Cardiac muscle cell (in vitro differentiated cells and primary cell): ENCODE measurements at regions not wholly inside any gene's neighbourhood (a gene's known extent, or its start where the extent isn't known, plus 50 kb on each side); places are given as distances from the start of the nearest gene placed in this dataset.
"Not testable (repeated sequence)": the region's sequence is repeated elsewhere in the genome, so short reads cannot be mapped to it uniquely, and the experiment has no call there.

Experiments
- DNase-seq, 2 donors: peaks; one replicate each; pipeline versions ENCODE4 v3.0.0 to v3.0.0-alpha.2; 2010 to 2017; ENCODE audit warnings: low read depth in 1 of 2, low spot score in 1 of 2
- H3K27ac ChIP-seq: fragments of 200-600 bp; sonication (generic); 2 replicates; pipeline ENCODE4 v1.5.1; 2016
- H3K27me3 ChIP-seq: fragments of 200-600 bp; sonication (generic); 2 replicates; pipeline ENCODE4 v1.6.0; 2016; ENCODE audit warnings: control low read depth
- H3K36me3 ChIP-seq: fragments of 200-600 bp; sonication (generic); 2 replicates; pipeline ENCODE4 v1.5.1; 2016; ENCODE audit warnings: control low read depth
- H3K4me1 ChIP-seq: fragments of 200-600 bp; sonication (generic); 2 replicates; pipeline ENCODE4 v1.8.1; 2017; ENCODE audit warnings: low read depth, mild to moderate bottlenecking, mixed run types
- H3K4me3 ChIP-seq: fragments of 200-600 bp; sonication (generic); 2 replicates; pipeline ENCODE4 v1.5.1; 2016; ENCODE audit warnings: mild to moderate bottlenecking
- H3K9me3 ChIP-seq: fragments of 200-600 bp; sonication (generic); 2 replicates; pipeline ENCODE4 v1.5.1; 2017; ENCODE audit warnings: low read depth, mild to moderate bottlenecking, control low read depth
- TF ChIP-seq, protein P1 (sequence below): IDR thresholded peaks from 2 replicates; pipeline ENCODE4 v1.5.1; 2012; ENCODE audit warnings: low read depth, mild to moderate bottlenecking, low read length

GRCh38 chr11:129557421-129557820 is 181.8 kb downstream of the BARX2 start:
- H3K4me1 ChIP-seq, result no peaks in the 10 kb centered on the region
- H3K27me3 ChIP-seq, result no peaks in the 10 kb centered on the region
- no peaks in the 10 kb centered on the region for H3K9me3 ChIP-seq
- H3K36me3 ChIP-seq, result no peaks in the 10 kb centered on the region
- no peak overlapping the region for H3K27ac ChIP-seq
- DNase-seq, result no peak
- no peak overlapping the region for H3K4me3 ChIP-seq
- TF ChIP-seq, protein P1, sequence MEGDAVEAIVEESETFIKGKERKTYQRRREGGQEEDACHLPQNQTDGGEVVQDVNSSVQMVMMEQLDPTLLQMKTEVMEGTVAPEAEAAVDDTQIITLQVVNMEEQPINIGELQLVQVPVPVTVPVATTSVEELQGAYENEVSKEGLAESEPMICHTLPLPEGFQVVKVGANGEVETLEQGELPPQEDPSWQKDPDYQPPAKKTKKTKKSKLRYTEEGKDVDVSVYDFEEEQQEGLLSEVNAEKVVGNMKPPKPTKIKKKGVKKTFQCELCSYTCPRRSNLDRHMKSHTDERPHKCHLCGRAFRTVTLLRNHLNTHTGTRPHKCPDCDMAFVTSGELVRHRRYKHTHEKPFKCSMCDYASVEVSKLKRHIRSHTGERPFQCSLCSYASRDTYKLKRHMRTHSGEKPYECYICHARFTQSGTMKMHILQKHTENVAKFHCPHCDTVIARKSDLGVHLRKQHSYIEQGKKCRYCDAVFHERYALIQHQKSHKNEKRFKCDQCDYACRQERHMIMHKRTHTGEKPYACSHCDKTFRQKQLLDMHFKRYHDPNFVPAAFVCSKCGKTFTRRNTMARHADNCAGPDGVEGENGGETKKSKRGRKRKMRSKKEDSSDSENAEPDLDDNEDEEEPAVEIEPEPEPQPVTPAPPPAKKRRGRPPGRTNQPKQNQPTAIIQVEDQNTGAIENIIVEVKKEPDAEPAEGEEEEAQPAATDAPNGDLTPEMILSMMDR, result no peak

DNA sequence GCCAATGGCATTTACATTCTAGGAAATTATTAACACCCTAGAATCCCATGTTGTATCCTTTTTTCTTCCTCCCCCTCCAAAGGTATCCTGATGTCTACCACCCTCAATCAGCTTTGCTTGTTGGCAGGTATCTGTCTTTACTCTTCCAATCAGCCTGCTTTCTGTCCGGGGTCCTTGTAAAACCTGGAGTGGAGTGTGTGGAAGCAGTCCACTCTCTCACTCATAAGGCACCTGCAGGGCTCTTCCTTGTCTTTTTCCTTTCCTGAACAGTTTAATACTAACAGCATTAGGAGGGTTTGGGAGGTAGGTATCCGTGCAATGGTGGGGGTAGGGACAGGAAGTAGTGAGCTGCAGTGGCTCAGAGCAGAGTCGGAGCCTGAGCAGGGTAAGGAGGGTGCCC is 193.4 kb downstream of the BARX2 start:
- Histone ChIP-seq H3K27ac (no peak overlapping the region), H3K4me3 (no peak overlapping the region), H3K9me3 (no peaks in the 10 kb centered on the region), H3K4me1 (no peaks in the 10 kb centered on the region), H3K36me3 (no peaks in the 10 kb centered on the region), H3K27me3 (no peaks in the 10 kb centered on the region)
- DNase-seq, result no peak
- TF ChIP-seq, protein P1, result no peak

GRCh38 chr11:129572667-129573066 is 197.0 kb downstream of the BARX2 start:
- H3K36me3 ChIP-seq, H3K27me3 ChIP-seq, DNase-seq, H3K27ac ChIP-seq, H3K4me1 ChIP-seq, H3K4me3 ChIP-seq, H3K9me3 ChIP-seq: not testable (repeated sequence)

DNA sequence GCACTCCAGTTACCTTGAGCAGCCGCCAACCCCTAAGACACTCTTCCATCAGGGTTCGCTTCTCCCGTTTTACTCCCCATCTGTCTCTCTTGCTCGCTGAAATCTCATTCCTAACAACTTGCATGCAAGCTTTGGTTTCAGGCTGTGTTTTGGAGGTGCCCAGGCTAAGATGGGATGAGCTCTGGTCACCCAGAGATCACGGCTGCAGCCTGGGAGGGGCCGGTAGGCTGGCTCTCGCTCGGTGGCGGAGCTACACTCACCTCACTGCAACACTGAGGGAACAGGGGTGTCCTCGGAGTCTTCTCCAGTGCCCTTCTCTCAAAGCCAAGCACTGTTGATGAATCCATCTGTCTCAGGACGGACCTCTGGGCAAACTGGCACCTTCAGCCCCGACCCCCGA is 197.5 kb downstream of the BARX2 start:
- Histone ChIP-seq H3K4me1 (no peaks in the 10 kb centered on the region), H3K27ac (no peak overlapping the region), H3K9me3 (no peaks in the 10 kb centered on the region), H3K4me3 (no peak overlapping the region), H3K36me3 (no peaks in the 10 kb centered on the region), H3K27me3 (no peaks in the 10 kb centered on the region)
- TF ChIP-seq, protein P1, result no peak
- no peak for DNase-seq

DNA sequence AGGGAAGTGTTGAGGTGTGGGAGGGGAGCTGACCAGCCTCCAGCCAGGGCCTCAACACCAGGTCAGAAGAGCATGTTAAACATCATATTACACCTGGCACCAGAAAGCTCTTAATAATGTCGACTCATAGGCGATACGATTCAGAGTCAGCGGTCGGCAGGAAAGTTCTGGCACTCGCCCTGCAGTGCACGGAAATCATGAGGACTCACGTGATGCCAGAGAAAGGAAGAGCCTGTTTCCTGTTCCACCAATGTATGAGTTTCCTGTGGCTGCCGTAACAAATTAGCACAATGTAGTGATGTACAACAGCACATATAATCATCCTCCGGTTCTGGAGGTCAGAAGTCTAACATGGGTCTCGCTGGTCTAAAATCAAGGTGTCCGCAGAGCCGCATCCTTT is 198.8 kb downstream of the BARX2 start:
- DNase-seq, result no peak
- Histone ChIP-seq H3K4me1 (no peaks in the 10 kb centered on the region), H3K9me3 (no peaks in the 10 kb centered on the region), H3K36me3 (no peaks in the 10 kb centered on the region), H3K27ac (no peak overlapping the region), H3K27me3 (no peaks in the 10 kb centered on the region), H3K4me3 (no peak overlapping the region)
- TF ChIP-seq, protein P1, result no peak

DNA sequence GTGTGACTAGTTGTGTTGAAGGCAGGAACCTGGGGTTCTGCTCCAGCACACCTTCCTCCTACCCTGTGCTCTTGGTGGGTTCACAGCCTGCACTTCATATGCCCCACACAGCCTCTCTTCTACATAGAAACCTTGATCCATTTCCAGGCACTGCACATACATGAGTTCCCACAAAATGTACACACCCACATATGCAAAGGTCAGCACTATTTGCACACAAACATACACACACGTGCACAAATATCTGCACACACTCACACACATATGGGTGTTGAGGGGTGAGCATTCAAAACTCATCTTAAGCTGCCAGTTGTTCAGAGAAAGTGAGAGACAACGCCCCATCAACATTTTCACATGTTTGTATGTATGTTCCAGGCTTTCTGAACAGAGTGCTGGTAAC is 201.0 kb downstream of the BARX2 start:
- Histone ChIP-seq H3K36me3 (no peaks in the 10 kb centered on the region), H3K4me1 (no peaks in the 10 kb centered on the region), H3K9me3 (no peaks in the 10 kb centered on the region), H3K27ac (no peak overlapping the region), H3K27me3 (no peaks in the 10 kb centered on the region), H3K4me3 (no peak overlapping the region)
- no peak for DNase-seq
- TF ChIP-seq, protein P1, result no peak
